Pancreas (tissue), 10 donors: ENCODE measurements at regions not wholly inside any gene's neighbourhood (a gene's known extent, or its start where the extent isn't known, plus 50 kb on each side); places are given as distances from the start of the nearest gene placed in this dataset.

Source experiments
- ATAC-seq, 4 donors: fragments of 200-7000 bp; cut with Tn5 transposase; one replicate each; pipeline versions ENCODE4 v1.8.0 to v1.9.1; 2020; ENCODE audit warnings: mild to moderate bottlenecking in 4 of 4, moderate library complexity in 4 of 4
- DNase-seq, 6 donors: peaks; one replicate each; pipeline ENCODE4 v3.0.0-alpha.2; 2020
- FAIRE-seq: peaks from 2 replicates; lab custom pipeline; 2012; peaks lifted over from hg19 to GRCh38; lab: Jason Lieb, UNC
- H3K27ac ChIP-seq, 4 donors: fragments of 200-600 bp; sonication (generic); 1 replicate in 3 of 4; 2 replicates in 1 of 4; pipeline versions ENCODE4 v1.5.0 to v1.8.0; 2020
- H3K27me3 ChIP-seq, 4 donors: fragments of 200-600 bp; one replicate each; pipeline ENCODE4 v1.8.0; 2021
- H3K36me3 ChIP-seq, 3 donors: fragments of 200-600 bp; sonication (generic) in 1 of 3; one replicate each; pipeline versions ENCODE4 v1.5.0 to v1.8.0; 2020 to 2021
- H3K4me1 ChIP-seq, 3 donors: fragments of 200-600 bp; one replicate each; pipeline ENCODE4 v1.8.0; 2021
- H3K4me3 ChIP-seq, 4 donors: fragments of 200-600 bp; sonication (generic) in 2 of 4; one replicate each; pipeline versions ENCODE4 v1.5.0 to v1.8.0; 2020 to 2021
- H3K9me3 ChIP-seq, 4 donors: fragments of 200-600 bp; one replicate each; pipeline ENCODE4 v1.8.0; 2021
- CTCF ChIP-seq, 4 donors: fragments of 200-600 bp; sonication (generic) in 3 of 4; IDR thresholded peaks; one replicate each; pipeline versions ENCODE4 v1.5.0 to v1.8.0; 2021; ENCODE audit warnings: antibody characterized with exemption in 4 of 4
- WGBS, 2 donors: extraction: QIAGEN DNeasy Blood & Tissue Kit; methylation state at CpG; one replicate each; pipeline ENCODE4 v1.1.7; 2013; 5-methylcytosine and 5-hydroxymethylcytosine counted together
- intact Hi-C, 3 donors: fragments of 100-400 bp; cut with DNase I; formaldehyde crosslinking; loops; one replicate each; pipeline versions ENCODE4 v1.11.1 to v1.14.2; 2022
- donor health status: healthy with polysubstance abuse.
- donor health status: DM: no; HTN: no; CAD: no; lungs with moderate emphysema.
- donor health status: DM: no; HTN: no; CAD: no.
- donor health status: control.
- donor health status: control.
- donor health status: Bipolar disorder and iron deficiency.
- donor health status: DM: yes; HTN: yes; CAD: no.
- donor health status: DM: no; HTN: no; CAD: no.
- donor health status: DM: no; HTN: no; CAD: no.
- donor health status: DM: yes; HTN: yes; CAD: no.

- Histone ChIP-seq H3K27me3 (no peaks in the 10 kb centered on the region), H3K9me3 (no peaks in the 10 kb centered on the region), H3K36me3 (no peaks in the 10 kb centered on the region), H3K4me1 (no peaks in the 10 kb centered on the region), H3K27ac (no peak overlapping the region), H3K4me3 (no peak overlapping the region)
- no peak for DNase-seq
- WGBS, 2 donors: 41 to 42% methylated on average over 2 of the region's 2 CpGs
- intact Hi-C loops: no loop called here
- TF ChIP-seq CTCF (IDR thresholded peaks at IDR 0.05): no peak
- no peak for ATAC-seq
- no peak for FAIRE-seq
Measured at GRCh38 chr17:33438139-33438538, 145.0 kb upstream of the ASIC2 start.

DNA sequence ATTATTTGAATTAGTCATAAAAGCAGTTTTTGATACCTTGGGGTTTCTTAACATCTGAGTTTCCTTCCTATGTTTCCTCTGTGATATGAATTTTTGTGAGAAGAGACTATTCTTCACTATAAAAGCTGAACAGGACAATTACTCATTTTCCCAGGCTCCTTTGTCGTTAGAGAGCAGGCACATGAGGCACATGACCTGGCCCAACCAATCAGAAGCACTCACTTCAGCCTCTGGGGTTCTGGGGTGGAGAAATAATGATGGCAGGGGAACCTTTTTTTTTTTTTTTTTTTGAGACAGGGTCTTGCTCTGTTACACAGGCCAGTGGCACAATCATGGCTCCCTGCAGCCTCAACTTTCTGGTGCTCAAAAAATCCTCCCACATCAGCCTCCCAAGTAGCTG, 145.5 kb upstream of the ASIC2 start:
- Histone ChIP-seq H3K27ac (no peak overlapping the region), H3K27me3 (no peaks in the 10 kb centered on the region), H3K36me3 (no peaks in the 10 kb centered on the region), H3K4me1 (no peaks in the 10 kb centered on the region), H3K9me3 (no peaks in the 10 kb centered on the region), H3K4me3 (no peak overlapping the region)
- ATAC-seq (no peak), DNase-seq (no peak), FAIRE-seq (no peak)
- WGBS, 2 donors: 42 to 46% methylated on average over 1 of the region's 1 CpG
- TF ChIP-seq CTCF (IDR thresholded peaks at IDR 0.05): no peak
- intact Hi-C loops: no loop called here

DNA sequence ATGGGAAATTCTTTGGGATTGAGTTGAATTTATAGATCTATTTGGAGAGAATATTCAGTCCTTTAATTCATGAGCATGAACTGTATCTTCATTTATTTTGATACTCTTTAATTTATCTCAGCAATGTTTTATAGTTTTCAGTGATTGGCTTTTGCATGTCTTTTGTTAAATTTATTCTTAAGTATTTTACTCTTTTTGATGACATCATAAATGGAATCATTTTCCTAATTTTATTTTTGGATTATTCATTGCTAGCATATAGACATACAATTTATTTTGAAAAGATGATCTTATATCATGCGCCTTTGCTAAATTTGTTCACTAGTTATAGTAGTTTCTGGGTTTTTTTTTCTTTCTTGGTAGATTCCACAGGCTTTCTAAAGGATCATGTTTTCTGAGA, 149.2 kb upstream of the ASIC2 start:
- FAIRE-seq (no peak), ATAC-seq (no peak), DNase-seq (no peak)
- Histone ChIP-seq H3K4me3 (no peak overlapping the region), H3K36me3 (no peaks in the 10 kb centered on the region), H3K27ac (no peak overlapping the region), H3K27me3 (no peaks in the 10 kb centered on the region), H3K9me3 (no peaks in the 10 kb centered on the region), H3K4me1 (no peaks in the 10 kb centered on the region)
- TF ChIP-seq CTCF (IDR thresholded peaks at IDR 0.05): no peak
- intact Hi-C loops: no loop called here
- 73 to 81% methylated on average over 1 of the region's 1 CpG for WGBS, 2 donors

DNA sequence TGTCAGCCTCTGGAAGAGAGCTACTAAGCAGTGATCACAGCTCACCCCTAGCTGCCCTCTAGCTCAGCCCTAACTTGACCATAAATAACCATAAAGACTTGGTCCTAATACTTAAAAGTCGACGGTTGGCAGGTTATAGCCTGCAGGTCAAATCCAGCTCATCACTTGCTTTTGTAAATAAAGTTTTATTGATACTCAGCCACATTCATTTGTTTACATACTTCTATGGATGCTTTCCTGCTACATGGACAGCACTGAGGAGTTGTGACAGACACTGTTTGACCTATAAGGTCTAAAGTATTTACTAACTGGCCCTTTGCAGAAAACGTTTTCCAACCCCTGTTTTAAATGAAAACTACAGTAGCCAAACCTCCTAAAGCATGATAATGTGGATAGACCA, 151.6 kb upstream of the ASIC2 start:
- FAIRE-seq: no peak
- no peak for DNase-seq
- H3K27me3 ChIP-seq: no peaks in the 10 kb centered on the region
- H3K27ac ChIP-seq: no peak overlapping the region
- 57 to 60% methylated on average over 3 of the region's 3 CpGs for WGBS, 2 donors
- no peak overlapping the region for H3K4me3 ChIP-seq
- H3K9me3 ChIP-seq: no peaks in the 10 kb centered on the region
- TF ChIP-seq CTCF (IDR thresholded peaks at IDR 0.05): no peak
- intact Hi-C loops: no loop called here
- no peaks in the 10 kb centered on the region for H3K36me3 ChIP-seq
- no peaks in the 10 kb centered on the region for H3K4me1 ChIP-seq
- no peak for ATAC-seq

- Histone ChIP-seq H3K4me1 (no peaks in the 10 kb centered on the region), H3K27ac (no peak overlapping the region), H3K4me3 (no peak overlapping the region), H3K27me3 (no peaks in the 10 kb centered on the region), H3K36me3 (no peaks in the 10 kb centered on the region), H3K9me3 (no peaks in the 10 kb centered on the region)
- no peak for FAIRE-seq
- TF ChIP-seq CTCF (IDR thresholded peaks at IDR 0.05): no peak
- ATAC-seq: no peak
- intact Hi-C loops: no loop called here
- no peak for DNase-seq
- WGBS, 2 donors: 27 to 30% methylated on average over 5 of the region's 5 CpGs
Measured at GRCh38 chr17:33447090-33447489, 154.0 kb upstream of the ASIC2 start.
